Inferior parietal cortex (tissue), 1 donor: ENCODE measurements at regions not wholly inside any gene's neighbourhood (a gene's known extent, or its start where the extent isn't known, plus 50 kb on each side); places are given as distances from the start of the nearest gene placed in this dataset.

Source experiments
- DNase-seq: peaks from one replicate; pipeline ENCODE4 v3.0.0-alpha.2; 2016; ENCODE audit errors: extremely low spot score

- DNase-seq: no peak
These were observed 74.3 kb upstream of the IFNAR2 start for GRCh38 chr21:33155422-33155821.

DNA sequence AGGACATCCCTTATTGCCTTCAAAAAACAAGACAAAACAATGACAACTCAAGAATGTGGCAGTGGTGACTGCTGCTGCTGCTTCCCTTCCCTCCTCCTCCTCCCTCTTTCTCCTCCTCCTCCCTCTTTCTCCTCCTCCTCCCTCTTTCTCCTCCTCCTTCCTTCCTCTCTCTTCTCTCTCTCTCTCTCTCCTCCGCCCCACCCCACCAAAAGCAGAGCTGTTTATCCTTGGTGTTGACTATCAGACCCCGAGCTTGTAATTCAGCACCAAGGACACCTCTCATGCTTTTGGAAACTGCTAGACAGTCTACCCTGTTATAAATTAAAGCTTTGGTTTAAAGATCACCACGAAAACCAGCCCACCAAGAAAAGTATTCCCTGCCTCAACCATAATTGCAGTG is 72.4 kb upstream of the IFNAR2 start:
- DNase-seq: no peak

- DNase-seq: no peak
These were observed 71.1 kb upstream of the IFNAR2 start for GRCh38 chr21:33158654-33159053.

- no peak for DNase-seq
These were observed 67.2 kb upstream of the IFNAR2 start for GRCh38 chr21:33162436-33162951.

DNA sequence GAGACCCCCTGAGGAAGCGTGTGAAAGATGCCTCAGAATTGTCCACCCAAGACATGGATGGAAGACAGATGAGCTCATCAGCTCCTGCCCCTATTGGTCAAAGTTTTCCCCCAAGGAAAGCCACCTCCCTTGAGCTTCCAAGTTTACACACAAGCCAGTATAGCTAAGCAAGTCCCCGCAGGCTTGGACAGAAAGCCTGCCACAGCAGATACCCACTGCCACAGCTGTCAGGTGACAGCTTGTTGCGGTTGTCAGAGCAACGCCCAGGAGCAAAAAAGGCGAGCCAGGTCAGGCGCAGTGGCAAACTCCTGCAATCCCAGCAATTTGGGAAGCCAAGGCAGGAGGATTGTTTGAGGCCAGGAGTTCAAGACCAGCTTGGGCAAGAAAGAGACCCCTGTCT is 60.9 kb upstream of the IFNAR2 start:
- DNase-seq: no peak

DNA sequence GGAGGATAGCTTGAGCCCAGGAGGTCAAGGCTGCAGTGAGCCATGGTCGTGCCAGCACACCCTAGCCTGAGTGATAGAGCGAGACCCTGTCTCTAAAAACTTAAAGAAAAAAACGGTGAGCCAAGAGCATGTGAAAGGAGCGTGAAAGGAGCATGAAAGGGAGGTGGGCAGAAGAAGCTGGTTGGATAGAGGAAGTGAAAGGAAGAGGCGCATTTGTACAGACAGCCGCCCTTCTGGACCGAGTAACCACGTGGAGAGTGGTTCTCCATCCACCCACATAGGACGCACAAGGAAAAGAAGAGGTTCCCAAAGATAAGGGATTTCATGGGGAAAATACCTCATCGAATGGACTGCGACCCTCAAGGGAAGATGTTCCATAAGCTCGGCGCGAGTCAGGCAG is 60.4 kb upstream of the IFNAR2 start:
- DNase-seq: no peak

GRCh38 chr21:33171616-33172169 is 58.0 kb upstream of the IFNAR2 start:
- DNase-seq: no peak

DNA sequence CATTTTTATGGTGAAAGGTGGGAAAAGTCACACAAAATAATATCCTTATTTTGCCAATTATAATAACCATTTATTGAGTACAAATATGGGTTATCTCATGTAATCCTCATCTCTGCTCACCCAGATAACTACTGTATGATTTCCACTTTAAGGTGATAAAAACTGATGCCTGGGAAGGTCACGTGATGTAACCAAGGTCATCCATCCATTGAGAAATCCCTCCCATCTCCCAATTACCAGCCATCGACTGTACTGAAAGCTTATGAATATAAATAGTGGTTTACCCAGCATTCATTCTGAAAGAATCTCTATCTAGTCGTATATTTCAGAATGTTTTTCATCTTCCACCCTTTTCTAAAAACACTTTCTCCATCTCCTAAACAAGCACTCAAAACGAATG is 55.0 kb upstream of the IFNAR2 start:
- DNase-seq: no peak
